ENCODE measurements at regions not wholly inside any gene's neighbourhood (a gene's known extent, or its start where the extent isn't known, plus 50 kb on each side); places are given as distances from the start of the nearest gene placed in this dataset.
A peak's percentile ranks its signal among the peaks of the same experiment; 100 is the strongest.

DNA sequence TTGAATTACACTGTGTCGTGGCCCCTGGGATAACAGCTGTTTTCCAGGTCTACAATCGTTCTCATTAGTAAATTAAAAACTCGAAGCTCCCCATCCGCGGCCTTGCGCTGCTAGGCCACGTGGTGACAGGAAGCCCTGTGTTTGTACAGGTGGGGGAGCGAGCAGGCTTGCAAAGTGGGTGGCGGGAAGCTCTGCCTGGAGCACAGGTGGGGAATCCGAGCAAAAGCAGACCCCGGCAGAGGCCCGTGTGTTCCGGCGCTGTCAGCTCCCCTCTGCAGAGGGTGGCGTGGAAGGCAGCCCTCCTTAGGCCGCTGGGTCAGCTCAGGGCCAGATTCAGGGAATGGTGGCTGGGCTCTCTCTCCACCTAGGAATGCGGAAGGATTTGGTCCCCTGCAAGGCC is 59.5 kb upstream of the ERCC6L2 start:
- Histone ChIP-seq H3K23ac (ENCODE audit: low read depth, low read length) (no peak overlapping the region), H3K14ac (replicated peaks; ENCODE audit: low read depth, low read length) (no peak overlapping the region), H2AK5ac (ENCODE audit: low read depth, low read length) (peak overlapping the region; percentile 15; the same call in 1 of the 2 replicates), H3K9me3 (ENCODE audit: control insufficient read depth, insufficient read depth, low read length) (0 out of 2 replicates have a peak, but pooled peaks cover 2% of the 10 kb centered on the region), H2BK5ac (ENCODE audit: low read depth, low read length, poor library complexity, severe bottlenecking) (no peak overlapping the region), H3K4me2 (ENCODE audit: low read depth, low read length) (no peak overlapping the region), H3K9me1 (ENCODE audit: insufficient read depth, low read length) (no peaks in the 10 kb centered on the region; the same call in 1 of the 2 replicates), H4K20me1 (ENCODE audit: insufficient read depth, low read length) (no peaks in the 10 kb centered on the region), H3K36me3 (ENCODE audit: control insufficient read depth, insufficient read depth, low read length) (no peaks in the 10 kb centered on the region), H3K4me3 (ENCODE audit: insufficient read depth, low read depth, low read length) (no peak overlapping the region), H2BK20ac (ENCODE audit: low read depth, low read length) (peak overlapping the region; percentile 35; the same call in 1 of the 2 replicates), H3K27me3 (ENCODE audit: control insufficient read depth, insufficient read depth, low read length) (peaks cover 5% of the 10 kb centered on the region; the same call in 1 of the 2 replicates), H2BK15ac (ENCODE audit: low read depth, low read length) (no peak overlapping the region), H4K91ac (ENCODE audit: insufficient read depth, low read depth, low read length) (no peak overlapping the region), H3K56ac (ENCODE audit: extremely low read depth, insufficient read depth, low read length) (no peak overlapping the region), H2BK120ac (ENCODE audit: low read depth, low read length) (no peak overlapping the region), H2AK9ac (replicated peaks; ENCODE audit: low read depth, low read length, poor library complexity) (no peak overlapping the region), H3K4me1 (ENCODE audit: control insufficient read depth, insufficient read depth, low read length) (peaks cover 10% of the 10 kb centered on the region), H3K9ac (ENCODE audit: low read depth, low read length) (no peak overlapping the region), H3K27ac (ENCODE audit: insufficient read depth, low read length) (no peak overlapping the region), H4K8ac (ENCODE audit: low read depth in 2 of 2, low read length in 2 of 2) (no peak overlapping the region), H3K18ac (ENCODE audit: low read depth, low read length) (no peak overlapping the region), H3K79me1 (ENCODE audit: low read depth in 1 of 2, low read length in 2 of 2) (no peaks in the 10 kb centered on the region), H4K5ac (ENCODE audit: low read depth, low read length) (no peak overlapping the region), H2AFZ (replicated peaks; ENCODE audit: low read length, poor library complexity) (no peak overlapping the region), H3K4ac (ENCODE audit: low read depth, low read length) (no peak overlapping the region)
- ATAC-seq (ENCODE audit: low read depth) (no peak), DNase-seq (no peak)
- TF ChIP-seq RAD21 (IDR thresholded peaks at IDR 0.05; ENCODE audit: low read length) (no peak), BHLHE40 (IDR thresholded peaks at IDR 0.05; ENCODE audit: low read depth, low read length) (no peak), FOS (IDR thresholded peaks at IDR 0.05; ENCODE audit: low read depth, low read length) (no peak), CHD1 (IDR thresholded peaks at IDR 0.05; ENCODE audit: low read depth, low read length) (no peak), CEBPB (IDR thresholded peaks at IDR 0.05; ENCODE audit: low read depth, low read length) (no peak), MAFK (IDR thresholded peaks at IDR 0.05; ENCODE audit: low read depth, low read length) (no peak), POLR2A (IDR thresholded peaks at IDR 0.05; ENCODE audit: low read depth, low read length) (no peak), RFX5 (IDR thresholded peaks at IDR 0.05; ENCODE audit: low read depth, low read length) (no peak), MXI1 (IDR thresholded peaks at IDR 0.05; ENCODE audit: borderline replicate concordance, low read depth, low read length) (no peak)
- TF ChIP-seq, protein P1, sequence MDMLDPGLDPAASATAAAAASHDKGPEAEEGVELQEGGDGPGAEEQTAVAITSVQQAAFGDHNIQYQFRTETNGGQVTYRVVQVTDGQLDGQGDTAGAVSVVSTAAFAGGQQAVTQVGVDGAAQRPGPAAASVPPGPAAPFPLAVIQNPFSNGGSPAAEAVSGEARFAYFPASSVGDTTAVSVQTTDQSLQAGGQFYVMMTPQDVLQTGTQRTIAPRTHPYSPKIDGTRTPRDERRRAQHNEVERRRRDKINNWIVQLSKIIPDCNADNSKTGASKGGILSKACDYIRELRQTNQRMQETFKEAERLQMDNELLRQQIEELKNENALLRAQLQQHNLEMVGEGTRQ (IDR thresholded peaks at IDR 0.05; ENCODE audit: low read depth, low read length) = no peak
- ChIA-PET CTCF (no interaction called here), POLR2A (ENCODE audit: unreplicated experiment) (no interaction called here)
- intact Hi-C loops (cut with micrococcal nuclease) (no loop called here), dilution Hi-C loops (cut with HindIII; ENCODE audit: low sequenced_read_pairs, unreplicated experiment) (no loop called here), in situ Hi-C loops (cut with MboI; ENCODE audit: low sequenced_read_pairs) (no loop called here)
- BruUV-seq (replicated peaks) = no TSS peak
- 100% methylated on average over 3 of the region's 17 CpGs; no CpG with 5 or more reads in 1 of the 2 experiments for WGBS, 2 experiments (ENCODE audit: extremely low coverage in 2 of 2, insufficient read length in 1 of 2)
